HG03039 (cell line): ENCODE measurements at regions not wholly inside any gene's neighbourhood (a gene's known extent, or its start where the extent isn't known, plus 50 kb on each side); places are given as distances from the start of the nearest gene placed in this dataset.
"Not testable (repeated sequence)": the region's sequence is repeated elsewhere in the genome, so short reads cannot be mapped to it uniquely, and the experiment has no call there.

Experiments
- ATAC-seq: cut with Tn5 transposase; IDR thresholded peaks from one replicate; pipeline ENCODE4 v1.9.1; 2021; ENCODE audit warnings: mild to moderate bottlenecking, moderate library complexity; ENCODE audit not compliant: unreplicated experiment

- ATAC-seq, result no peak
Observed at GRCh38 chr1:81308191-81308590, 492.5 kb upstream of the ADGRL2 start.

- no peak for ATAC-seq
Observed at GRCh38 chr1:81307786-81308185, 492.9 kb upstream of the ADGRL2 start.

GRCh38 chr1:81305997-81306452 lies 494.7 kb upstream of the ADGRL2 start:
- ATAC-seq, result no peak

GRCh38 chr1:81304187-81304586 lies 496.5 kb upstream of the ADGRL2 start:
- no peak for ATAC-seq

- no peak for ATAC-seq
Observed at GRCh38 chr1:81299892-81300291, 500.8 kb upstream of the ADGRL2 start.

- ATAC-seq, result no peak
Observed at GRCh38 chr1:81298266-81298665, 502.5 kb upstream of the ADGRL2 start.

GRCh38 chr1:81296601-81297000 lies 504.1 kb upstream of the ADGRL2 start:
- ATAC-seq, result no peak

- no peak for ATAC-seq
Observed at GRCh38 chr1:81290326-81290725, 510.4 kb upstream of the ADGRL2 start.

GRCh38 chr1:81288689-81289088 lies 512.0 kb upstream of the ADGRL2 start:
- no peak for ATAC-seq

GRCh38 chr1:81287411-81288080 lies 513.2 kb upstream of the ADGRL2 start:
- no peak for ATAC-seq

GRCh38 chr1:81270051-81270450 lies 530.7 kb upstream of the ADGRL2 start:
- no peak for ATAC-seq

- ATAC-seq, result no peak
Observed at GRCh38 chr1:81264976-81265375, 535.8 kb upstream of the ADGRL2 start.

GRCh38 chr1:81259625-81260411 lies 540.9 kb upstream of the ADGRL2 start:
- ATAC-seq, result no peak

GRCh38 chr1:81254560-81254959 lies 546.2 kb upstream of the ADGRL2 start:
- no peak for ATAC-seq

GRCh38 chr1:81254068-81254467 lies 546.7 kb upstream of the ADGRL2 start:
- ATAC-seq, result no peak

- ATAC-seq, result no peak
Observed at GRCh38 chr1:81252471-81253151, 548.1 kb upstream of the ADGRL2 start.

- ATAC-seq, result not testable (repeated sequence)
Observed at GRCh38 chr1:81250825-81251224, 549.9 kb upstream of the ADGRL2 start.

GRCh38 chr1:81245084-81245715 lies 555.5 kb upstream of the ADGRL2 start:
- ATAC-seq, result not testable (repeated sequence)

- ATAC-seq, result not testable (repeated sequence)
Observed at GRCh38 chr1:81244612-81245011, 556.1 kb upstream of the ADGRL2 start.

GRCh38 chr1:81242103-81242502 lies 558.6 kb upstream of the ADGRL2 start:
- ATAC-seq, result no peak

GRCh38 chr1:81238129-81238528 lies 562.6 kb upstream of the ADGRL2 start:
- ATAC-seq, result no peak
